Stomach (tissue), 4 donors: ENCODE measurements at regions not wholly inside any gene's neighbourhood (a gene's known extent, or its start where the extent isn't known, plus 50 kb on each side); places are given as distances from the start of the nearest gene placed in this dataset.
"Not testable (repeated sequence)": the region's sequence is repeated elsewhere in the genome, so short reads cannot be mapped to it uniquely, and the experiment has no call there.

Experiments used
- POLR2A ChIP-seq, 4 donors: fragments of 450-650 bp; IDR thresholded peaks; one replicate each; pipeline ENCODE4 v1.6.1; 2016; ENCODE audit warnings: antibody characterized with exemption in 4 of 4, control low read depth in 2 of 4, mild to moderate bottlenecking in 1 of 4, moderate library complexity in 1 of 4
- POLR2AphosphoS5 ChIP-seq, 3 donors: sonication (generic); formaldehyde crosslinking; IDR thresholded peaks; one replicate each; pipeline ENCODE4 v1.6.1; 2016; ENCODE audit warnings: antibody characterized with exemption in 3 of 3
- TF ChIP-seq, protein P1 (sequence below), 7 experiments: fragments of 450-650 bp in 4 of 7; fragments of 200-600 bp in 3 of 7; sonication (generic) in 3 of 7; IDR thresholded peaks; one replicate each; pipeline ENCODE4 v1.5.1; 2016 to 2019; ENCODE audit warnings: antibody characterized with exemption in 7 of 7, control low read depth in 2 of 7, mild to moderate bottlenecking in 1 of 7

- TF ChIP-seq, protein P1, sequence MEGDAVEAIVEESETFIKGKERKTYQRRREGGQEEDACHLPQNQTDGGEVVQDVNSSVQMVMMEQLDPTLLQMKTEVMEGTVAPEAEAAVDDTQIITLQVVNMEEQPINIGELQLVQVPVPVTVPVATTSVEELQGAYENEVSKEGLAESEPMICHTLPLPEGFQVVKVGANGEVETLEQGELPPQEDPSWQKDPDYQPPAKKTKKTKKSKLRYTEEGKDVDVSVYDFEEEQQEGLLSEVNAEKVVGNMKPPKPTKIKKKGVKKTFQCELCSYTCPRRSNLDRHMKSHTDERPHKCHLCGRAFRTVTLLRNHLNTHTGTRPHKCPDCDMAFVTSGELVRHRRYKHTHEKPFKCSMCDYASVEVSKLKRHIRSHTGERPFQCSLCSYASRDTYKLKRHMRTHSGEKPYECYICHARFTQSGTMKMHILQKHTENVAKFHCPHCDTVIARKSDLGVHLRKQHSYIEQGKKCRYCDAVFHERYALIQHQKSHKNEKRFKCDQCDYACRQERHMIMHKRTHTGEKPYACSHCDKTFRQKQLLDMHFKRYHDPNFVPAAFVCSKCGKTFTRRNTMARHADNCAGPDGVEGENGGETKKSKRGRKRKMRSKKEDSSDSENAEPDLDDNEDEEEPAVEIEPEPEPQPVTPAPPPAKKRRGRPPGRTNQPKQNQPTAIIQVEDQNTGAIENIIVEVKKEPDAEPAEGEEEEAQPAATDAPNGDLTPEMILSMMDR (IDR thresholded peaks at IDR 0.05): not testable (repeated sequence)
- TF ChIP-seq POLR2AphosphoS5, POLR2A (IDR thresholded peaks at IDR 0.05): not testable (repeated sequence)
These were observed 85.1 kb downstream of the SRGAP2 start for GRCh38 chr1:206288453-206288852.
